Thymus (tissue), 11 donors: ENCODE measurements at regions not wholly inside any gene's neighbourhood (a gene's known extent, or its start where the extent isn't known, plus 50 kb on each side); places are given as distances from the start of the nearest gene placed in this dataset.
"Not testable (repeated sequence)": the region's sequence is repeated elsewhere in the genome, so short reads cannot be mapped to it uniquely, and the experiment has no call there.

Experiments
- DNase-seq, 9 donors: peaks; one replicate each; pipeline ENCODE4 v3.0.0-alpha.2; 2013; ENCODE audit warnings: low spot score in 9 of 9, low read depth in 6 of 9, missing footprints in 1 of 9
- H3K27ac ChIP-seq, 2 donors: one replicate each; pipeline ENCODE4 v1.5.1; 2013; ENCODE audit warnings: control low read depth in 1 of 2, low read depth in 1 of 2, low read length in 1 of 2, mild to moderate bottlenecking in 1 of 2, moderate library complexity in 1 of 2
- H3K27me3 ChIP-seq, 2 donors: one replicate each; pipeline ENCODE4 v1.5.1; 2013; ENCODE audit warnings: low read length in 1 of 2; ENCODE audit not compliant: control insufficient read depth in 2 of 2, insufficient read depth in 1 of 2
- H3K36me3 ChIP-seq, 2 donors: one replicate each; pipeline ENCODE4 v1.5.1; 2013; ENCODE audit warnings: low read length in 1 of 2, mild to moderate bottlenecking in 1 of 2, moderate library complexity in 1 of 2; ENCODE audit not compliant: control insufficient read depth in 2 of 2, insufficient read depth in 2 of 2
- H3K4me1 ChIP-seq, 2 donors: one replicate each; pipeline ENCODE4 v1.5.1; 2013; ENCODE audit warnings: low read length in 2 of 2; ENCODE audit not compliant: control insufficient read depth in 2 of 2, insufficient read depth in 2 of 2
- H3K4me3 ChIP-seq, 2 donors: one replicate each; pipeline ENCODE4 v1.5.1; 2013; ENCODE audit warnings: low read length in 2 of 2, control low read depth in 1 of 2, mild to moderate bottlenecking in 1 of 2
- H3K9me3 ChIP-seq, 2 donors: one replicate each; pipeline ENCODE4 v1.5.1; 2013; ENCODE audit warnings: low read length in 1 of 2, mild to moderate bottlenecking in 1 of 2; ENCODE audit not compliant: control insufficient read depth in 2 of 2, insufficient read depth in 1 of 2
- WGBS: extraction: QIAGEN DNeasy Blood & Tissue Kit; methylation state at CpG from one replicate; pipeline ENCODE4 v1.1.7; 2013; 5-methylcytosine and 5-hydroxymethylcytosine counted together
- donor health status: healthy.

GRCh38 chr3:145063616-145064015, 1092.0 kb downstream of the DIPK2A start:
- H3K27ac ChIP-seq: no peak overlapping the region
- DNase-seq: no peak
- H3K9me3 ChIP-seq: peaks cover 1 to 9% of the 10 kb centered on the region in 2 donors
- no peaks in the 10 kb centered on the region for H3K36me3 ChIP-seq
- H3K4me3 ChIP-seq: no peak overlapping the region
- WGBS: 84% methylated on average over 5 of the region's 5 CpGs
- H3K27me3 ChIP-seq: no peaks in the 10 kb centered on the region
- H3K4me1 ChIP-seq: no peaks in the 10 kb centered on the region

DNA sequence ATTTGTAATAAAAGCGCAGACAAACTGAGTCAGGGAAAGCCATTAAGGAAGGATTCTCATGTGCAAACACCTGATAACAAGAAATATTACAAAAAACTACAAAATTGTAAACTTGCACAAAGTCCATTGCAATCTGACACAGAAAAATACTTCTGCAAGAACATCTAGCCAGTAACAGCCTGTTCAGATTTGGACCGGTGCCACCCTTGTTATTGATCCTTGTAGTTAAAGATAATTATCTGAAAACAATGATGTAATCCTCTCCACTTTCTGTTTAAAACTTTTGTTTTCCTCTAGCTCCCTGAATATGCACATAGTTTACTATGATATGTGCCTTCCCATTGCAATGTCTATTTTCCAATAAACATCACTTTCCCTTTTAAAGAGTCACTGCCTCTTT, 1090.2 kb downstream of the PLOD2 start:
- Histone ChIP-seq H3K9me3 (peaks cover 0 to 4% of the 10 kb centered on the region in 2 donors), H3K4me3 (no peak overlapping the region), H3K27me3 (no peaks in the 10 kb centered on the region), H3K4me1 (no peaks in the 10 kb centered on the region), H3K27ac (no peak overlapping the region), H3K36me3 (no peaks in the 10 kb centered on the region)
- DNase-seq: no peak
- 97% methylated on average over 2 of the region's 2 CpGs for WGBS

DNA sequence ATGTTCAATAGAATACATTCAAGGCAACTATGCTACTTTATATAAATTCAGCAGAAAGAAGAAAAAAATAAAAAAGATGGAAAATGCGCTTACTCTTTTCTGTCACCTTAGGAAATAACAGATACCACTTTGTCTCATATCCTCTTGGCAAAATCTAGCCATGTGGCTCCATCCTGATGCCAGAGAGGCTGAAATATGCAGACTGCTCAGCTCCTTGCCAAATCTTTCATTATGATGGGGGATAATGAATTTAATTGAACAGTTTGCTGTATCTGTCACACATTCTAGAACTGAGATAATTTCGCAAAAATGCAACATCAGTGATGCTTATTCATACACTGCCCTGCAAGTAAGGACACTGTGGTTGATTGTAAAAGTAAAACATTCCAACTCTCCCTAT, 1081.5 kb downstream of the PLOD2 start:
- H3K27ac ChIP-seq: no peak overlapping the region
- no peaks in the 10 kb centered on the region for H3K9me3 ChIP-seq
- no peaks in the 10 kb centered on the region for H3K36me3 ChIP-seq
- H3K4me3 ChIP-seq: no peak overlapping the region
- WGBS: 94% methylated on average over 2 of the region's 2 CpGs
- DNase-seq: no peak
- no peaks in the 10 kb centered on the region for H3K4me1 ChIP-seq
- H3K27me3 ChIP-seq: no peaks in the 10 kb centered on the region

DNA sequence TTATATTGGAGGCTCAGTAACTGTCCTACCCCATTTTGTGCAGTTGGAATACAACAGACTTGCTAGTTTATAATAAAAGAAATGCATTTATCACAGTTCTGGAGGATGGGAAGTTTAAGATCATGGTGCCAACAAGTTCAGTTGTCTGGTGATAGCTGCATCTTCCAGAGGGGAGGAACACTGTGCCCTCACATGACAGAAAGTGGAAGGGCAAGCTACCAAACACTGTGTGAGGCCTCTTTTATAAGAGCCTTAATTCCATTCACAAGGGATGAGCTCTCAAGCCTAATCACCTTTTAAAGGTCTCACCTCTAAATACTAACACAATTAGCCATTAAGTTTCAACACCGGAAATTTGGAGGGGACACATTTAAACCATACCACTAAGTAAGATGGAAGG, 1073.9 kb downstream of the PLOD2 start:
- 94% methylated on average over 1 of the region's 1 CpG for WGBS
- no peak for DNase-seq
- H3K36me3 ChIP-seq: no peaks in the 10 kb centered on the region

DNA sequence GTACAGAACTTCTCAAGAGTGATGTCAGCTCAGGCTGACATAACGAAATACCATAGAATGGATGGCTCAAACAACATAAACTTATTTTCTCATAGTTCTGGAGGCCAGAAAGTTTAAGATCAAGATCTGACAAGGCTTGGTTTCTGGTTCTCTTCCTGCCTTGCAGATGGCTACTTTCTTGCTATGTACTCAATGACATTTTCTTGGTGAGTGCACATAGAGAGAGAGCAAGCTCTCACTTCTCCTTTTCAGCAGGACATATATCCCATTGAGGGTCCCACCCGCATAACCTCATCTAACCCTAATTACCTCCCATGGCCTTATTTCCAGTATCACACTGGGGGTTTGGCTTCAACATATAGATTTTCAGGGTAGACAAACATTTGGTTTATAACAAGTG, 1072.1 kb downstream of the PLOD2 start:
- Histone ChIP-seq H3K36me3 (no peaks in the 10 kb centered on the region), H3K27ac (no peak overlapping the region), H3K4me3 (no peak overlapping the region), H3K9me3 (no peaks in the 10 kb centered on the region), H3K27me3 (no peaks in the 10 kb centered on the region), H3K4me1 (no peaks in the 10 kb centered on the region)
- no peak for DNase-seq
- WGBS: 71% methylated on average over 2 of the region's 2 CpGs

More for the DNA sequence above, 1073.9 kb downstream of the PLOD2 start:
- Histone ChIP-seq H3K9me3 (no peaks in the 10 kb centered on the region), H3K4me3 (no peak overlapping the region), H3K27me3 (no peaks in the 10 kb centered on the region), H3K4me1 (no peaks in the 10 kb centered on the region), H3K27ac (no peak overlapping the region)

DNA sequence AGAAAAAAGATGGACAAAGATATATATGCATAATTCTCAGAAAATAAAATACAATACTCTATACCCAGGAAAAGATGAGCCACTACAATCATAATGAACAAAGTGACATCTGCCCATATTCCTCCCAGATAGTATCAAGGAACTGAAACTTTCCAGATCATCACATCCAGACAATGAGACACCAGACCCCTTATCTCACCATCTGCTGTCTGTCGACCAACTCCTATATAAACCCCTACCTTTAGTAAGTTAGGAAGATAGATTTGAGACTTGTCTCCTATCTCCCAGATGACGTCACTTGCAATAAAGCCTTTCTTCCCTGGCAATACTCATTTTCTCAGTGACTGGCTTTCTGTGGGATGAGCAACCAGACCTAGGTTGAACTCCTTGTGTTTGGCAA, 1071.6 kb downstream of the PLOD2 start:
- Histone ChIP-seq H3K4me3 (no peak overlapping the region), H3K27ac (no peak overlapping the region), H3K4me1 (no peaks in the 10 kb centered on the region), H3K9me3 (no peaks in the 10 kb centered on the region), H3K36me3 (no peaks in the 10 kb centered on the region), H3K27me3 (no peaks in the 10 kb centered on the region)
- DNase-seq: no peak
- 89% methylated on average over 2 of the region's 2 CpGs for WGBS

- Histone ChIP-seq H3K4me3 (no peak overlapping the region), H3K36me3 (no peaks in the 10 kb centered on the region), H3K27ac (no peak overlapping the region), H3K9me3 (no peaks in the 10 kb centered on the region), H3K4me1 (no peaks in the 10 kb centered on the region), H3K27me3 (no peaks in the 10 kb centered on the region)
- DNase-seq: peak in 3 of 9 donors; percentile 0 to 38 (median 11)
- 27% methylated on average over 3 of the region's 3 CpGs for WGBS
These were observed 1066.5 kb downstream of the PLOD2 start for GRCh38 chr3:145094355-145094941.

DNA sequence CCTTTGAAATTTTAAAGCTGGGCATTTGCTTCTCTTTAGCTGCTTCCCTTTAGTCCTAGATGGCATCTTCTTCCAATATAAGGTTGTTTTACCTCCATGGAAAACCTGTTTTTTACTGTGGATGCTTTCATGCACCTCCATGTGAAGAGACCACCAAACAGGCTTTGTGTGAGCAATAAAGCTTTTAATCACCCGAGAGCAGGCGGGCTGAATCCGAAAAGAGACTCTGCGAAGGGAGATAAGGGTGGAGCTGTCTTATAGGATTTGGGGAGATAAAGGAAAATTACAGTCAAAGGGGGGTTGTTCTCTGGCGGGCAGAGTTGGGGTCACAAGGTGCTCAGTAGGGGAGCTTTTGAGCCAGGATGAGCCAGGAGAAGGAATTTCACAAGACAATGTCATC, 1049.8 kb downstream of the PLOD2 start:
- H3K36me3 ChIP-seq, DNase-seq, H3K27me3 ChIP-seq, H3K4me1 ChIP-seq, H3K9me3 ChIP-seq, H3K27ac ChIP-seq, H3K4me3 ChIP-seq: not testable (repeated sequence)
- WGBS: 96% methylated on average over 5 of the region's 5 CpGs

DNA sequence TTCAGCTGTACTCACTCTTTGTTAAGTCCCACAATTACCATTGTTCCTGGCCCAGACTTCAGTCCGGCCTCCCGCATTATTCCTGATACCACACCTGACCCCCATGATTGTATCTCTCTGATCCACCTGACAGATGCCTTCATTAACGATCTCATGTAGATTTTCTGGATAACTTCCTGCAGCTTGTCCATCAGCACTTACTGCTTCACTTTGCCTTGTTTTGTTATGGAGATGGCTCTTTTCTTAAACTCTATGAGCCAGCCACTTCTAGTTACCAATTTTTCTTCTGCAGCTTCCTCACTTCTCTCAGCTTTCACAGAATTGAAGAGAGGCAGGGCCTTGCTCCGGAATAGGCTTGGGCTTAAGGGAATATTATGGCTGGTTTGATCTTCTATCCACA, 1044.2 kb downstream of the PLOD2 start:
- no peak overlapping the region for H3K4me3 ChIP-seq
- DNase-seq: no peak
- H3K4me1 ChIP-seq: no peaks in the 10 kb centered on the region
- WGBS: 95% methylated on average over 4 of the region's 4 CpGs
- no peaks in the 10 kb centered on the region for H3K9me3 ChIP-seq
- H3K27ac ChIP-seq: no peak overlapping the region
- no peaks in the 10 kb centered on the region for H3K36me3 ChIP-seq
- H3K27me3 ChIP-seq: no peaks in the 10 kb centered on the region

GRCh38 chr3:145118303-145118702, 1042.7 kb downstream of the PLOD2 start:
- DNase-seq: no peak
- H3K27ac ChIP-seq: no peak overlapping the region
- no peaks in the 10 kb centered on the region for H3K36me3 ChIP-seq
- WGBS: 96% methylated on average over 1 of the region's 1 CpG
- H3K9me3 ChIP-seq: no peaks in the 10 kb centered on the region
- H3K4me1 ChIP-seq: no peaks in the 10 kb centered on the region
- no peaks in the 10 kb centered on the region for H3K27me3 ChIP-seq
- H3K4me3 ChIP-seq: no peak overlapping the region
